ENCODE measurements at regions not wholly inside any gene's neighbourhood (a gene's known extent, or its start where the extent isn't known, plus 50 kb on each side); places are given as distances from the start of the nearest gene placed in this dataset.

DNA sequence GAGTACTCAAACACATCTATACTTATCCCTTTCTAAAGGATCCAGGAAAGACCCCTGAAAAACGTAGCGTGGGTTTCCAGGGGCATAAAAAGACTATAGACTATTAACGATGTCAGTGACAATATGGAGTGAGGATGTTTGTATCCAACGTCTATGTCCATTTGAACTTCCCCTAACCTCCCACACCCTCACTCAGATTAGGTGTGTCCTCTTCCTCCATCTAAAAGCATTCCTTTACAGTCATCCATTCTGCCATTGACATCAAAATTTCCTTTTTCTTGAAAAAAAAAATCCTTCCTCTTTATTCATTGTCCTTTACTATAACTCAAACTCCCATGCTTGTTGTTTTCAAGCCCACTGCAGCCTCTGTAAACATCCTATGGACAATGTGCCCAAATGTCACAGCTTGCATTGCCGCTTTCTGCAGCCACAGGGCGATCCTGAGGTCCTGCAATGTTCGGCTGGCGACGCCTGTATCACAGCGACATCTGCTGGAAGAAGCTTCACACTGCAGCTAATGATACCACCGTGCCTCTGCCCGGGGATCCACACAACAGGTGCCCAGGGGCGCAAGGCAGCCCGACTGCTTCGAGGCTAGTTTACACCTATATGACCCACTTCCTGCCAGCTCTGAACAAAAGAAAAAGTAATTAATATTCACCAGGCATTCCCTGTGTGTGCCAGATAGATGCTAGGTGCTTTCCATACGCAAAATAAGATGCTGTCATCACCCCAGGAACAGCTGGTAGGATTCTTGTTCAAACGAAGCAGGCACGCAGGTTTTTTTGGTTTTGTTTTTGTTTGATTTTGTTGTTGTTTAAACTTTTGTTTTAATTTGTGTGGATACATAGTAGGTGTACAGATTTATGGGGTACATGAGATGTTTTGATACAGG is 267.9 kb upstream of the GHITM start:
- peak in 1 of 2 donors; percentile 9 for DNase-seq (ENCODE audit: low read depth in 2 of 2)

- no peak for DNase-seq (ENCODE audit: low read depth in 2 of 2)
Measured at GRCh38 chr10:83880252-83880791, 259.0 kb upstream of the GHITM start.

- DNase-seq (ENCODE audit: low read depth in 2 of 2) = no peak
Measured at GRCh38 chr10:83881661-83882060, 257.6 kb upstream of the GHITM start.

- DNase-seq (ENCODE audit: low read depth in 2 of 2) = no peak
Measured at GRCh38 chr10:83886871-83887270, 252.4 kb upstream of the GHITM start.

DNA sequence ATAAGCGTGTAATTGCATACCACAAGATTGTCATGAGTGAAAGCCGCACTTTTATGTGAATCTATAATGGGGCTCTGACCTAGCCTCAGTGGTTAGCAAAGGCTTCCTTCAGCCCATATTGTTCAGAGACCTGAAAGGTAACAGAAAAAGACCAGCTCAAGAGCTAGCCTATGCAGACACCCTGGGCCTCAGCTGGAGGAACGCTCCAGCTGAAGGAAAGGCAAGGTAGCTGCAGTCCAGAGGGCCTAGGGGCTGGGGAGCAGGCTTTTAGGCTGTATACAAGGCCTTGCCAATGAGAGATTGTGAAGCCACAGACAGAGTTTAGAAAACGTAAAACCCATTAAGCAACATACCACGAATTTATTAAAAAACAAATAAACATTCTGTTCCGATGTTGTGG is 246.6 kb upstream of the GHITM start:
- DNase-seq (ENCODE audit: low read depth in 2 of 2) = no peak

- no peak for DNase-seq (ENCODE audit: low read depth in 2 of 2)
Measured at GRCh38 chr10:83896219-83896618, 243.1 kb upstream of the GHITM start.

DNA sequence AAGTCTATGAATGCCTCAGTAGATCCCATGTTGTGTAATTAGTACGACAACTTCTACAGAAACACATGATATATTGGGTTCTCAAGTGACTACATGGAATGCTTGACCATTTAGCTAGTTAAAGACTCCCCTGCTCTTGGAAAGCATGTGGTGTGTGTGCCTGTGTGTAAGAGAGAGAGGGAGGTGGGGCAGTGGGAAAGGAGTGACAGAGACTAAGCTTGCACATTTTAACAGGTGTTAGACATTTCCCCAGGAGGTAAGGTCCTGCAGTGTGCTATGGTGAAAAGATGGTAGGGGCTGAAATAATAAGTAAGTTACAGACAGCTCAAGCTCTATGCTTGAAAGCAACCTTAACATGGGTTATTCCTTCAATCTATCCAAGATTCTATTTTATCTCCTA is 241.7 kb upstream of the GHITM start:
- DNase-seq (ENCODE audit: low read depth in 2 of 2) = no peak

GRCh38 chr10:83908506-83908905 is 230.8 kb upstream of the GHITM start:
- no peak for DNase-seq (ENCODE audit: low read depth in 2 of 2)

DNA sequence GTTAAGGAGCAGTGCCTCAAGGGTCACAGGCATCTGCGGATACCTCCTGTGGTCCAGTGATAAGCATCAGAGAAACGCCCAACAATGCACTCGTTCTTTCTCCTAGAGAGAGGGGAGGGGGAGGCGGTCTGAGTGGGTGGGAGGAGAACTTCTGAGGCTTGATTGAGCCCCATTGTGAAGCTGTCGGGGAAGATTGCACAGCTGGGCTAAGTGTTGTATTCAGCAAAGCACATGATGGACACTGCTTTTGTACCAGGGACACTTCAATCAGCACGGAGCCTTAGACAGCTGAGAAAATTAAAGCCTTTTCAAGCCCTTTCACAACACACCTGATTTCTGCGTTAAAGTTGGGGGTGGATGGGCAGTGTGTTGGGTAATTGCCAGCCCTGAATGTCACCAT is 230.3 kb upstream of the GHITM start:
- DNase-seq (ENCODE audit: low read depth in 2 of 2) = no peak

DNA sequence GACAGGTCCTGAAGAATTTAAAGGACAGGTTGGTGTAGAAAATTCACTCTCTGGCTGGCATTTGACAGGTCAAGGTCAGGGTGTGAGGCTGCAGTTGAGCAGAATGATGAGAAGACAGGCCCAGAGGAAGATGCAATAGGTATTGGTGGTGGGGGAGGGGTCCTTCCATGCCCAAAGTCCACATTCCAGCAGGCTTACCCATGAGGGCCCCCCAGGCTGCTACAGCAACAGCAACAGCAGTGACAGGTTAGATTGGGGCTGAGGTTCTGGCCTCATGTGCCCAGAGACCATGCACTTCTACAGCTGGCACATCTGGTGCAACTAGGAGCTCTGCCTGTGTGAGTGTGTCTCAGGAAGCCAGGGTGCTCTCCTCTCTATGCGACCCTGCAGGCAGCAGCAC is 223.5 kb upstream of the GHITM start:
- no peak for DNase-seq (ENCODE audit: low read depth in 2 of 2)

DNA sequence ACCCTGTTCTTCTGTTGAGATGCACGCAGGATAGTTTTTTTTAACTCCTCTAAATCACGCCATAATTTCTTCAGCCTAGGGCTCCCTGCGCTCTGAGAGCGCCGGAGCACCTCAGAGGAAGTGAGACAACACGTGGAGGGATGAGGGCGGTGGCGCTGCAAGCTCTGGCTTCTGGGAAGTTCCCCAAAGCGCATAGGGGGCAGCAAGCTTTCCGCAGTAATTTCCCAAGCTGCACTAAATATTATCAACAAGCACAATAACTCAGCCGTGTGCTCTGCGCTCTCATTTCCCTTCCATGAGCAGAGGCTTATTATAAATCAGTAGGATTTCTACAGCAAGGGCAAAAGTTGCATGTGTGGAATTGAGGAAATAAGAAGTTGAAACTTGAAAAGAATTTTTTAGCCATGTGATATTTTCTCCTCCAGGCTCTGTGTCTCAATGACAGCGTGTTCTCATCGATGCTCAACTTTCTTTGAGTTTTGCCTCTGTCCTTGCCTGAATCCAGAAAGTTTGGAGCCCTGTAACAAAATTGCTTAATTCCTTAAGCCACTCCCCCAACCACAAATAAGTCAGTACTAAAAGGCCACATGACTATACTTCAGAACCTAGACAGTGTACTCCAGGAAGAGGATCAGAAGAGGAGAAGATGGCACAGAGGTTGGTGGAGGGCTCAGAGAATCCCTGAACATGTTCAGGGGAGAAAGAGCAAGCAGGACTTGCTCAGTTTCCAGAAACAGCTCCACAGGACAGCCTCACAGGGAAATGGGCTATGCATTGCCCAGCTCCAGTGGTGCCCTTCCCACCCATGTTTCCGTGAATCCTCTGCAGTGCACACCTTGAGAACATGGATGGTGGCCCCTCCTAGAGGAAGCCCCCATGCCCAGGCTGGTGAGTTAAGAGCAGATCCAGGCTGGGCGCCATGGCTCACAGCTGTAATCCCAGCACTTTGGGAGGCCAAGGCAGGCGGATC is 221.5 kb upstream of the GHITM start:
- no peak for DNase-seq (ENCODE audit: low read depth in 2 of 2)

DNA sequence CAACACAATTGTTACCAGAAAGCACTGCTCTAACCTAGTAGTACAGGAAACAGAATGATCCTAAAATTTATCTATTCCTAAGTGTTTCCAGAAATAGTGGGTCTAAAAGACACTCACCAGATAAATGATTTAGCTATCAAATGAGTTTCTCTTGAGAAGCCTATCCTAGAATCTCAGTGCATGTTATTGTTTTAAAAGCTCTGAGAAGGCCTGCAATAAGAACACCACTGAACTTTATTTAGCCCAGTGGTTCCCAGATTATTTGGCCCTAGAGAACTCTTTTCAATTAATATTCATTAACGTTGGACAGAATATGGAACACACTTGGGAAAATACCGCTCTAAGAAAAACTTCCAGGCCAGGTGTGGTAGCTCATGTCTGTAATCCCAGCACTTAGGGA is 220.1 kb upstream of the GHITM start:
- no peak for DNase-seq (ENCODE audit: low read depth in 2 of 2)

DNA sequence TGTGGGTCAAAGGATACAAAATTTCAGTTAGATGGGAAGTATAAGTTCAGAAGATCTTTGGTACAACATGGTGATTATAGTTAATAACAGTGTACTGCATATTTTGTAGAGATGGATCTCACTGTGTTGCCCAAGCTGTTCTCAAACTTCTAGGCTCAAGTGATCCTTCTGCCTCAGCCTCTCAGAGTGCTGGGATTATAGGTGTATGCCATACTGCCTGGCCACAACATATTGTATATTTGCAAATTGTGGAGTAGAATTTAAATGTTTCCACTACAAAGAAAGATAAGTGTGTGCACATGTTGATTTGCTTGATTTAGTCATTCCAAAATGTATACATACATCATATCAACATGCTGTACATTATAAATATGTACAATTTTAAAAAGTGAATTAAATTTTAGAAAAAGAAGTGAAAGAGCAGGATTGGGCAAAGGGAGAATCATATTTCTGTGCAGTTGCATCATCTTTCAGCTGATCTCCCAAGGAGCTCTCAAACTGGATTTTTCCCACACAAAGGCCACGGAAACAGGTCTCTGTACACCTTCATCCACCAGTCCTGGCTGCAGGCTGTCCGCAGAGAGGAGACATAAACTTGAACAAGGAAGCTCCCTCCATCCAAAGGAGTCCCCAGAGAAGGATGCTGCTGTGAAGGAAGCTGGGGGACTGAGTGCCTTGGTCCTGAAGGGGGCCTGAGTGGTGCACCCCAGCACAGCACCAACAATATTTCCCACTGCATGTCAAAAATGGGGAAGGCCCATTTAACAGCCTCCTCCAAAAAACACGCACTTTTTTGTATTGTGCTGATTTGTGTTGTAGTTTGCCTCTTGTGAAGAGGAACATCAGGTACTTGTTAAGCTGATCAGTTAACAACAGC is 217.1 kb upstream of the GHITM start:
- no peak for DNase-seq (ENCODE audit: low read depth in 2 of 2)

DNA sequence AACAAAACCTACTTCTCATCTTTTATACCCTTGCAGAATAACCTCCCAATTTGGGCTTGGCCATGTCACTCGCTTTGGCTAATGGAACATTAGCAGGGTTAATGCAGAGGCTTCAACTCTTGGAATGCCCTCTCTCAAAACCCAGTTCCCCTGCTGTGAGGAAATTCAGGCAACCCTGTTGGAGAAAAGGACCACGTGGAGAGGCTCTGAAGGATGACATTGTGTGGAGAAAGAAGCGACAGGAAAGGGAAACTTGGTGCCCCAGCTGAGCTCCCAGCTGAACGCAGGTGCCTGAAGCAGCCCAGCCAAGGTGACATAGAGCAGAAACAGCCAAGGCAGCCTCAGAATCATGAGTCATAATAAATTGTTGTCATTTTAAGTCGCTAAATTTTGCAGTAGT is 214.2 kb upstream of the GHITM start:
- DNase-seq (ENCODE audit: low read depth in 2 of 2) = no peak

- DNase-seq (ENCODE audit: low read depth in 2 of 2) = no peak
Measured at GRCh38 chr10:83926606-83927005, 212.7 kb upstream of the GHITM start.

GRCh38 chr10:83927166-83927565 is 212.1 kb upstream of the GHITM start:
- DNase-seq (ENCODE audit: low read depth in 2 of 2) = no peak

GRCh38 chr10:83929399-83929798 is 209.9 kb upstream of the GHITM start:
- no peak for DNase-seq (ENCODE audit: low read depth in 2 of 2)

- DNase-seq (ENCODE audit: low read depth in 2 of 2) = no peak
Measured at GRCh38 chr10:83931669-83932068, 207.6 kb upstream of the GHITM start.

DNA sequence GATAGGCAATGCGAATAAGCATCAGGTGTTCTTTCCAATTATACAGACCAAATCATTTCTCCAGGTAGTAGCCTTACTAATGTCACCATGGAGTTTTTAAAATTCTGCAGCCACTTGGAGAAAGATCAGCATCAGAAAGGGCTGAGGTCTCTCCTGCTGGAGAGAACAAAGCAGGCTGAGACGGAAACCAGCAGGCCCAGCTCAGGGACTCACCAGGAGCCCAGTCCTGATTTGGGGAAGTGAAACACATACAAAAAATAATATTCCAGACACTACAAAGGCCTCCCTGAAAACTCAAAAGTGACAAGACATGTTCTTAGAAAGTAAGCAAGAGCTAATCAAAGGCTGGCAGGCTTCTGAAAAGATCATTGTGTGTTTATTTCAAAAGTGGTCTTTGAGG is 207.1 kb upstream of the GHITM start:
- DNase-seq (ENCODE audit: low read depth in 2 of 2) = no peak

GRCh38 chr10:83934062-83934461 is 205.2 kb upstream of the GHITM start:
- no peak for DNase-seq (ENCODE audit: low read depth in 2 of 2)

GRCh38 chr10:83934641-83935338 is 204.5 kb upstream of the GHITM start:
- DNase-seq (ENCODE audit: low read depth in 2 of 2) = no peak
